Upper lobe of left lung (tissue), 6 donors: ENCODE measurements at regions not wholly inside any gene's neighbourhood (a gene's known extent, or its start where the extent isn't known, plus 50 kb on each side); places are given as distances from the start of the nearest gene placed in this dataset.

Experiments used
- ATAC-seq, 2 donors: fragments of 200-7000 bp; cut with Tn5 transposase; one replicate each; pipeline ENCODE4 v1.9.1; 2022; ENCODE audit warnings: mild to moderate bottlenecking in 2 of 2, moderate library complexity in 2 of 2; ENCODE audit not compliant: low FRiP score in 2 of 2
- DNase-seq, 2 donors: peaks; one replicate each; pipeline ENCODE4 v3.0.0-alpha.2; 2019 to 2020
- H3K27ac ChIP-seq, 4 donors: fragments of 200-600 bp; sonication (generic); one replicate each; pipeline ENCODE4 v1.5.1; 2016 to 2019
- H3K27me3 ChIP-seq, 4 donors: fragments of 200-600 bp; sonication (generic); one replicate each; pipeline ENCODE4 v1.5.1; 2017 to 2019
- H3K36me3 ChIP-seq, 4 donors: fragments of 200-600 bp; sonication (generic); one replicate each; pipeline ENCODE4 v1.5.1; 2016 to 2019
- H3K4me1 ChIP-seq, 4 donors: fragments of 200-600 bp; sonication (generic); one replicate each; pipeline ENCODE4 v1.5.1; 2018 to 2019
- H3K4me3 ChIP-seq, 4 donors: fragments of 200-600 bp; sonication (generic); one replicate each; pipeline ENCODE4 v1.5.1; 2017 to 2019; ENCODE audit warnings: mild to moderate bottlenecking in 2 of 4, moderate library complexity in 1 of 4
- H3K9me3 ChIP-seq, 4 donors: fragments of 200-600 bp; sonication (generic); one replicate each; pipeline ENCODE4 v1.5.1; 2018 to 2019
- CTCF ChIP-seq, 6 experiments: fragments of 450-650 bp in 4 of 6; fragments of 200-600 bp in 2 of 6; sonication (generic) in 2 of 6; IDR thresholded peaks; one replicate each; pipeline ENCODE4 v1.5.1; 2016 to 2019; ENCODE audit warnings: antibody characterized with exemption in 6 of 6
- EP300 ChIP-seq, 4 donors: sonication (generic); formaldehyde crosslinking; IDR thresholded peaks; one replicate each; pipeline ENCODE4 v1.5.1; 2017; ENCODE audit warnings: antibody characterized with exemption in 4 of 4, control low read depth in 2 of 4
- POLR2A ChIP-seq, 4 donors: fragments of 450-650 bp; IDR thresholded peaks; one replicate each; pipeline ENCODE4 v1.5.1; 2016 to 2017; ENCODE audit warnings: antibody characterized with exemption in 4 of 4, mild to moderate bottlenecking in 2 of 4
- POLR2AphosphoS5 ChIP-seq, 2 donors: sonication (generic); formaldehyde crosslinking; IDR thresholded peaks; one replicate each; pipeline ENCODE4 v1.5.1; 2017; ENCODE audit warnings: antibody characterized with exemption in 2 of 2
- WGBS, 2 donors: methylation state at CpG; one replicate each; pipeline ENCODE4 v1.1.5; 2017 to 2018; 5-methylcytosine and 5-hydroxymethylcytosine counted together
- donor health status: DM: no; HTN: no; CAD: no; lungs with moderate emphysema.
- donor health status: DM: no; HTN: yes; CAD: no; lungs with severe emphysema.

DNA sequence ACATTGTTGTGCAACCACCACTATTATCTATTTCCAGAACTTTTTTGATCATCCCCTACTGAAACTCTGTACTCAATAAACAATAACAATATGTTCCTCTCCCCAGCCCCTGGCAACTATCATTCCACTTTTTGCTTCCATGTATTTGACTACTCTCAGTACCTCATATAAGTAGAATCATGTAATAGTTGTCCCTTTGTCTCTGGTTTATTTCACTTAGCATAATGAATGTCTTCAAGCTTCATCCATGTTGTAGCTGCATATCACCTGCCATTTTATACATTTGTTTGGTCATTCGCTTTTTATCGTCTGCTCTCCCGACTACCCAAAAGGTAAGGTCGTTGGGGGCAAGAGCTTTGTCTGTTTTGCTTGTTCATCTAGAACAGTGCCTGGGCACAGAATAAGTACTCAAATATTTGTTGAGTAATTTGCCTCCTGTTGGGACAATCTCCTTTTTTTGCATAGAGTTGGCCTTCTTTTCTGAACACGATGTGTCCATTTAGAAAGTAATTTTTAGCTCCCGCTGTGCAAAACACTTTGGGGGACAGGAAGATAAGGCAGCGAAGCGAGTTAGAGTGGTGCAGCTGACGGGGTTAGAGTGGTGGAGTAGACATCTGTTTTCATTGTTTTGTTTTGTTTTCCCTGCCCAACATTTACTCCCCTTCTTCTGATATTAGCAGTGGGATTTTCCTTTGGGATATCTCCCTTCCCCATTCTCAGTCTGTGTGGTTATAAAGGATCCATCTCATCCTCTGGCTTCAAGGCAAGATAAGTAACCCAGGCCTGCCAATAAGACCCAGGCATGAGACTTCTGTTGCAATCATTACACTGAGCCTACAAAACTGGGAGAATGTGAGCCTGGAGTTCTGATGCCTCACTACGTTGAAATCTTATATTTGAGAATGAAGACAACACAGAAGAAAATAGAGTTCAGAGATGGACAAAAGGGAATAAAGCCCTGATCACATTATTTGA is 83.4 kb upstream of the RNU6-1 start:
- H3K9me3 ChIP-seq: peaks cover 0 to 6% (median 0%) of the 10 kb centered on the region in 4 donors
- no peaks in the 10 kb centered on the region for H3K36me3 ChIP-seq
- TF ChIP-seq EP300 (IDR thresholded peaks at IDR 0.05): no peak
- TF ChIP-seq POLR2A (IDR thresholded peaks at IDR 0.05): no peak
- no peak for TF ChIP-seq POLR2AphosphoS5 (IDR thresholded peaks at IDR 0.05)
- TF ChIP-seq CTCF (IDR thresholded peaks at IDR 0.05): no peak
- no peak for DNase-seq
- H3K27ac ChIP-seq: peak overlapping the region in 2 of 4 donors; percentile 36 to 53
- 66 to 67% methylated on average over 10 of the region's 10 CpGs for WGBS, 2 donors
- no peak overlapping the region for H3K4me3 ChIP-seq
- peak in 1 of 2 donors; percentile 72 for ATAC-seq
- no peaks in the 10 kb centered on the region for H3K27me3 ChIP-seq
- peaks cover 2 to 21% (median 12%) of the 10 kb centered on the region in 4 donors for H3K4me1 ChIP-seq

GRCh38 chr15:67924359-67924974 is 84.6 kb upstream of the RNU6-1 start:
- ATAC-seq (no peak), DNase-seq (no peak)
- WGBS, 2 donors: 75 to 97% methylated on average over 1 of the region's 1 CpG
- H3K27ac ChIP-seq: peak overlapping the region in 2 of 4 donors; percentile 12 to 53
- H3K9me3 ChIP-seq: no peaks in the 10 kb centered on the region
- H3K4me3 ChIP-seq: no peak overlapping the region
- H3K4me1 ChIP-seq: peaks cover 3 to 28% (median 14%) of the 10 kb centered on the region in 4 donors
- no peaks in the 10 kb centered on the region for H3K36me3 ChIP-seq
- TF ChIP-seq POLR2AphosphoS5 (IDR thresholded peaks at IDR 0.05): no peak
- no peak for TF ChIP-seq CTCF (IDR thresholded peaks at IDR 0.05)
- no peak for TF ChIP-seq EP300 (IDR thresholded peaks at IDR 0.05)
- TF ChIP-seq POLR2A (IDR thresholded peaks at IDR 0.05): no peak
- H3K27me3 ChIP-seq: no peaks in the 10 kb centered on the region

DNA sequence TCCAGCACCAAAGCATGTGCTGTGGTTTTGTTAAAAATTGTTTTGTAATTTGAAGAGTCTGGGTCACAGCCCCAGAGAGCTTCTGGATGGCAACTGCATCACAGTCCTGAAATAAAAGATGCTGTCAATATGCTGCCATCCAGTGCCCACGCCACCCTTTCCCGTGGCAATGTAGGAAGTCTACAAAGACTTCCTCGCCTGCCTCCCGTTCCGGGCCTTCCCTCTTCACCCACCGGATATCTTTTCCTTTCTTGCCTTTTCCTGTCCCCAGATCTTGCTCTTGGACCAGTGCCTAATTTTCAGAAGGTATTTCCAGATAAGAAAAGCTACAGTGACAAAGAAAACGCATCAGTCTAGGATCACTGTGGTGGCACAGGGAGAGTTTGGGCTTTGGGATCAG is 85.3 kb upstream of the RNU6-1 start:
- 51 to 59% methylated on average over 7 of the region's 7 CpGs for WGBS, 2 donors
- no peak overlapping the region for H3K4me3 ChIP-seq
- ATAC-seq: no peak
- no peaks in the 10 kb centered on the region for H3K9me3 ChIP-seq
- no peak for DNase-seq
- H3K27me3 ChIP-seq: no peaks in the 10 kb centered on the region
- peaks cover 3 to 28% (median 14%) of the 10 kb centered on the region in 4 donors for H3K4me1 ChIP-seq
- no peaks in the 10 kb centered on the region for H3K36me3 ChIP-seq
- no peak overlapping the region for H3K27ac ChIP-seq
- TF ChIP-seq POLR2A (IDR thresholded peaks at IDR 0.05): no peak
- TF ChIP-seq EP300 (IDR thresholded peaks at IDR 0.05): no peak
- no peak for TF ChIP-seq CTCF (IDR thresholded peaks at IDR 0.05)
- no peak for TF ChIP-seq POLR2AphosphoS5 (IDR thresholded peaks at IDR 0.05)

GRCh38 chr15:67927501-67928168 is 87.8 kb upstream of the RNU6-1 start:
- Histone ChIP-seq H3K4me1 (peaks cover 3 to 28% (median 14%) of the 10 kb centered on the region in 4 donors), H3K4me3 (no peak overlapping the region), H3K27ac (peak overlapping the region in 3 of 4 donors; percentile 55 to 66 (median 66)), H3K9me3 (no peaks in the 10 kb centered on the region), H3K36me3 (no peaks in the 10 kb centered on the region), H3K27me3 (no peaks in the 10 kb centered on the region)
- DNase-seq (peak in 1 of 2 donors; percentile 94), ATAC-seq (peak; percentile 71 to 81)
- 37 to 53% methylated on average over 8 of the region's 9 CpGs for WGBS, 2 donors
- TF ChIP-seq POLR2AphosphoS5 (IDR thresholded peaks at IDR 0.05) (peak in 1 of 2 donors; percentile 28), CTCF (IDR thresholded peaks at IDR 0.05) (no peak), EP300 (IDR thresholded peaks at IDR 0.05) (peak in 2 of 4 donors; percentile 62 to 69)
